PC-9 (cell line): ENCODE measurements at regions not wholly inside any gene's neighbourhood (a gene's known extent, or its start where the extent isn't known, plus 50 kb on each side); places are given as distances from the start of the nearest gene placed in this dataset.
"Not testable (repeated sequence)": the region's sequence is repeated elsewhere in the genome, so short reads cannot be mapped to it uniquely, and the experiment has no call there.

Experiments used
- EZH2 ChIP-seq: fragments of 200-600 bp; sonication (generic); IDR thresholded peaks from 2 replicates; pipeline ENCODE4 v1.8.0; 2017; ENCODE audit warnings: antibody characterized with exemption, low read depth
- TF ChIP-seq, protein P1 (sequence below): fragments of 200-600 bp; sonication (generic); conservative IDR thresholded peaks from 2 replicates; pipeline ENCODE4 v1.6.1; 2017; ENCODE audit warnings: mixed run types, antibody characterized with exemption, mild to moderate bottlenecking, moderate library complexity

DNA sequence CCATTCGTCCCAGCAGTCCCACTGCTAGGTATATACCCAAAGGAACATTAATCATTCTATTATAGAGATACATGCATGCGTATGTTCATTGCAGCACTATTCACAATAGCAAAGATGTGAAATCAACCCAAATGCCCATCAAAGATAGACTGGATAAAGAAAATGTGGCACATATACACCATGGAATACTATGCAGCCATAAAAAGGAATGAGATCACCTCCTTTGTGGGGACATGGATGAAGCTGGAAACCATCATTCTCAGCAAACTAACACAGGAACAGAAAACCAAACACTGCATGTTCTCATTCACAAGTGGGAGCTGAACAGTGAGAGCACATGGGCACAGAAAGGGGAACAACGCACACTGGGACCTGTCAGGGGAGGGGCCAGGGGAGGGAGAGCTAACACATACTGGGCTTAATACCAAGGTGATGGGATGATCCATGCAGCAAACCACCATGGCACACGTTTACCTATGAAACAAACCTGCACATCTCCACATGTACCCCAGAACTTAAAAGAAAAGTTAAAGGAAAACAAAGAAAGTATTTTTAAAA, 183.3 kb upstream of the PFKP start:
- TF ChIP-seq, protein P1, sequence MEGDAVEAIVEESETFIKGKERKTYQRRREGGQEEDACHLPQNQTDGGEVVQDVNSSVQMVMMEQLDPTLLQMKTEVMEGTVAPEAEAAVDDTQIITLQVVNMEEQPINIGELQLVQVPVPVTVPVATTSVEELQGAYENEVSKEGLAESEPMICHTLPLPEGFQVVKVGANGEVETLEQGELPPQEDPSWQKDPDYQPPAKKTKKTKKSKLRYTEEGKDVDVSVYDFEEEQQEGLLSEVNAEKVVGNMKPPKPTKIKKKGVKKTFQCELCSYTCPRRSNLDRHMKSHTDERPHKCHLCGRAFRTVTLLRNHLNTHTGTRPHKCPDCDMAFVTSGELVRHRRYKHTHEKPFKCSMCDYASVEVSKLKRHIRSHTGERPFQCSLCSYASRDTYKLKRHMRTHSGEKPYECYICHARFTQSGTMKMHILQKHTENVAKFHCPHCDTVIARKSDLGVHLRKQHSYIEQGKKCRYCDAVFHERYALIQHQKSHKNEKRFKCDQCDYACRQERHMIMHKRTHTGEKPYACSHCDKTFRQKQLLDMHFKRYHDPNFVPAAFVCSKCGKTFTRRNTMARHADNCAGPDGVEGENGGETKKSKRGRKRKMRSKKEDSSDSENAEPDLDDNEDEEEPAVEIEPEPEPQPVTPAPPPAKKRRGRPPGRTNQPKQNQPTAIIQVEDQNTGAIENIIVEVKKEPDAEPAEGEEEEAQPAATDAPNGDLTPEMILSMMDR, result not testable (repeated sequence)
- TF ChIP-seq EZH2, result not testable (repeated sequence)
